HuH-7 (cell line): ENCODE measurements at regions not wholly inside any gene's neighbourhood (a gene's known extent, or its start where the extent isn't known, plus 50 kb on each side); places are given as distances from the start of the nearest gene placed in this dataset.

ENCODE experiments used
- DNase-seq: peaks from one replicate; pipeline ENCODE4 v3.0.0; 2011; ENCODE audit warnings: low spot score

DNA sequence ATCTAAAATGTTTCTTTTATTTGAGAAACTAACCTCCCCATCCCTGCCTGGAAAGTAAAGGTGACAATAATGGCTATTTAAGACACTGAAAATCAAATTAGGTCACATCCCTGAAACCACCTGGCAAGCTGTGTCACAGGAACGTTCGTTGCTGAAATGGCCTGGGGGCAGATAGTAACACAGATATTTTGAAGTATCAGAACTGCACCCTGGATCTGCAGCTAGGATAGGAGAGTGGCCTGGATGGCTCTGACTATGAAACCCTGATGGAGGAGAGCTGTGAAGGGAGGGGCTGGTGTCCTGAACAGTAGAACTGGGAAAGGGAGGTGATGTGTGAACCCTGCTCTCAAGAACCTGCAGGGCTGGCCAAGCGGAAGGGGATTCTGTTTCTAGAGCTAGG is 648.3 kb upstream of the CFAP20DC start:
- DNase-seq, result no peak

DNA sequence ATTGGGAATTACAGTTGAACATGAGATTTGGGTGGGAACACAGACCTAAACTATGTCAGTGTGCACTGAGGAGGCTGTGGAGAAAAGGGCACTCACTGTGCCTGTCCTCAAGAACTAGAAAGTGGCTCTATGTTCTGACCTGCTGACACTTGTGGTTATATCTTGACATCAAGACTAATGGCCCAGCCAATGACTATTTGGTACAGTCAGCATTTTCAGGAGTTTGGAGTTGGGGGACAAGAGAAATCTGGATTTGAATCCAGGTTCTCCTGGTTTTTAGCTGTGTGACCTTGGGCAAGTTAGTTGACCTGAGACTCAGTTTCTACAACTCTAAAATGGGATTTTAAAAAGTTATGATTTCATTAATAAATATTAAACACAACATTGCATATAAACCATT is 647.0 kb upstream of the CFAP20DC start:
- no peak for DNase-seq

DNA sequence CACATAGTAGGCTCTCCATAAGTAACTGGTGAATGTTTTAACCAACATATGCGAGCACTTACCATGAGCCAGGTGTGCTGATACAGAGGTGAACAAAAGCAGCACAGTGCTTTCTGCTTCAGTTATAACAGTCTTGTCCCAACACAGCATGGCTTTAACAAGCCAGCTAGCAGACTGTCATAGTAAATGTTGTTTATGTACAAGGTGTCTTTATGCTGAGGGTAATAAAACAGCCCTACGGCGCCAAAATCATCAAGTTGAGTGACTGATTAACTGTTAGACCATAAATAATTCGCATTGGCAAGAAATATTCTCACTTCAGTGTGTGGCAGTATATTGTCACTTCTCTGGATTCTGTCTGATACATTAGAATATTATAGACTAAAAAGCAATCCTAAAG is 646.0 kb upstream of the CFAP20DC start:
- DNase-seq, result no peak

DNA sequence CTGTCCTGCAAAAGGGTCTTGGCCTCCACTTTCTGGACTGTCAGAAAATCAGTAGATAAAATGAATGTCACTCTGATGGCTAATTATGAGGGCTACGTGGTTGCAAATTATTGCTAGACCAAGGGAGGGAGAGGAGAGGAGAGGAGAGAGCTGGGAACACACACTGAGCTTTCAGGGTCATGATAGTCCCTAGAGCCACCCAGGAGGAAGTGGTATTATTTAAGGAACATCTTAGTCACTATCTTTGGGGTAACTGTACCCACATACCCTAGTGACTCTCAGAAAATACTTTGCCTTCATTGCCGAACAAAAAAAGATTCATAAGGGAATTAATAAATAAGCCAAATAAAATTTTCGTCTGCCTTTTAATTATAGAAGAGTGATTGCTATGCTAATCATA is 642.3 kb upstream of the CFAP20DC start:
- no peak for DNase-seq

DNA sequence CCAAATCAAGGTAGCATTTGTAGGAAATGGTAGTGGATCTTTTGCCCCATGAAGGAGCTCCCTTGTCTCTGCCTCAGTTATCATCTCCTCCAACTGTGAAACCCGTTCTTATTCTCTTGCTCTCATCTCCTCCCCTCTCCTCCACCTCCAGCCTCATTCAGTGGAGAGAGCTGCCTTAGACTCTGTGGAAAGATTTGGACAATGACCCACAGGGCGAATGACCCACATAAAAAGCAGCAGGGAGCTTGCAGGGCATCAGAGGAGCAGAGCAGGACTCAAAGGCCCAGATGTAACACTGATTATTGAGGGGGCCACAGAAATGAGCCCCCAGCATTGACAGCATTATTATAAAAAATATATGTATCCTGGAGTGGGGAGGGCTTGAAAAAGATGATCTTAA is 641.1 kb upstream of the CFAP20DC start:
- DNase-seq, result no peak

DNA sequence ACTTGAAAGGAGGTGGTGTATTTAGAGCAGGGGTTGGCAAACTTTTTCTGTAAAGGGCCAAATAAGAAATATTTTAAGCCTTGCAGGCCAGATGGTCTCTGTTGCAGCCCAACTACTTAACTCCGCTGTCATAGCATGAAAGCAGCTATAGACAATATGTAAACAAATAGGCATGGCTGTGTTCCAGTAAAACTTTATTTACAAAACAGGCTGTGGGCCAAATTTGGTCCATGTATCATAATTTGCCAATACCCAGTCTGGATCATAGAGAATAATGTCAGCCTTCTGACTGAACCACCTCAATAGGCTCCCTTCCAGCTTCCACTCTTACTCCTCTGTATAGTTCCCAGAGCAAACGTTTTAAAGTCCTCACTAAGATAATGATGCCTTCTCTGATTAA is 638.8 kb upstream of the CFAP20DC start:
- DNase-seq, result no peak

DNA sequence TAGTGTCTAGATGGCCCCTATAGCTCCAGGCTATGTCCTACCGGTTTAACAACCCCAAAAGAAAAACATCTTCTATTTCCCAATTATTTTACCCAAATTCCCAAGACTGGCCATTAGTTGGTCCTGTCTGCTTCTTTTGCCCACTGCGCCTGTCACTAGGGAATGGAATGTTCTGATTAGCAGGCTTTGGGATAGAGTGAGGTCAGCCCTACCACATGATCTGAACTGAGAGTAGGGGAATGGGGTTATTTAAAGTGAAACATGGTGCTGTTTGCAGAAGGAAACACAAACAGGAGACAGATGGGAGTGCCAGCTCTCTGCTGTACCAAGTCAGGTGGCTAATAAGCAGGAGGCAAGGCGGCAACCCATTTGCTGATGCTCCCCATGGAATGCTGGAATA is 635.6 kb upstream of the CFAP20DC start:
- no peak for DNase-seq

DNA sequence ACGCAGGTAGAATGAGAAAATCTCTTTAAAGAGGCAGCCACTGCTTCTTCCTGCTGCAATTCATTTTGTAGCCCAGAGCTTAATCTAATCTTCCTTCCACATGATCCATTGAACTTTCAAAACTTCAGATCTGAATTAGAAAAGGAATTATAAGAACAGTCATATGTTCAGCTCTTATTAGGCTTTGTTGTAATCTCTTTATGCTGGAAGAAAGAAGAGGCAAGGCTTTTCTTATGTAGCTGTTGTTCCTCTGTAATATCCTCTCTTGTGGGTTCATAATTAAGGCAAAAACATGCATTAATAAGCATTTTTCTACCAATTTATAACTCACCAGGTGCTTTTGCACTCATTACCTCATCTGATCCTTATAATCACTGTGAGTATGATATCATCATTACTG is 634.9 kb upstream of the CFAP20DC start:
- no peak for DNase-seq

DNA sequence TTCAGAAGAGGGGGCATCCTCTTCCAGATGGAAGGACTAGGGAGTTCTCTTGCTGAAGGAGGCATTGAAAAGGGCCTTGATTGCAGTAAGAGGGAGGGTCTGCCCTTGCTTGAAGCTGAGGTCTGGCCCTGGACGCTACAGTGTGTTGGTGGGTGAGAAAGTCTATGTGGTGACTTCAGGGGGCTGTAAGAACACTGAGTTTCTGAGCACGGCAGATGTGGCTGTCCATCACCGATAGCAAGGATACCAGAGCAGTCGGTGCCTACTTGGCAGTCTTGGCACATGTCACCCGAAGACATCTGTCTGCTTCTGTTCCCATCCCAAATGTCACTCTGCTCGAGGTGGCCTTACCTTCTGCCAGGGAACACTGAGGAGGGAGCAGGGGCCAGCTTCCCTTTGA is 631.1 kb upstream of the CFAP20DC start:
- no peak for DNase-seq

DNA sequence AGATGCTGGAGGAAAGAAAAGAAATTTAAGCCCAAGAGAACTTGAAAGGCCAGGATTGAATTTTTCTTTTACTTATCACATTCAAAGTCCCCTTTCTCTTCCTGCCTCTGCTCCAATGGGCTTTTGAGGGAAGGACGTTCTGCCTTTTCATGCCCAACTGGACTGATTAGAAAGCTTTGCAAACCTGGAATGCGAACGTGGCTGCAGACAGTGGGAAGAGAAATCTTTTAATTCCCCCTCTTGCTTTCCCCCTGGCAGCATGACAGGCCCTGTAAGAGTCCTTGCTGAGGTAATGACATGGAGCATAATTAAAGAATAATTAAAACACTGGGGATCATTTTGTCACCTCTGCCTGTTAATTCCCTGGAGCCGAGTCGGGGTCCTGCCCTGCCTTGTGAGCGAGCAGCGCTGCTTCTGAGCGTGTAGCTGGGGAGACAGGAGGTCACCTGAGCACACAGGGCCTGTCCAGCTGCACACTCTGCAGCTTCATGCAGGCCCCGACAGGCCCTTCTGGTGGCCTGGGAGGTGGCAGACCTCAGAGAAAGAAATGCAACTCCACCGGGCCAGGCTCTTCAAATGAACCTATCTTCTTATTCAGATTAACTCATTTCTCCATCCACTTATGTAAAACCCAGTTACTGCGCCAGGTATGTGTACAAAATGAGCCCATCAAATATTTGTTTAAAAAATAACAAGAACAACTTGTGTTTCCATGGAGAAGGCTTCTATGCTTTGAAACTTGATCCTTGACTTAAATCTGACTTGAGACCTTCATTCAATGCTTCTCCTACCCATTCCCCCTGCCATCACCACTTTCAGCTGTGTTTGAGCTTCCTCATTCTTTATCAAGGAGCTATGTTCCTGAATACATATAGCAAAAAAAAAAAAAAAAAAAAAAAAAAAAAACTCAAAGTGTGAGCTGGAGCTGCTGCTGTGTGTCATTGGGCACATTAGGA is 628.2 kb upstream of the CFAP20DC start:
- no peak for DNase-seq

DNA sequence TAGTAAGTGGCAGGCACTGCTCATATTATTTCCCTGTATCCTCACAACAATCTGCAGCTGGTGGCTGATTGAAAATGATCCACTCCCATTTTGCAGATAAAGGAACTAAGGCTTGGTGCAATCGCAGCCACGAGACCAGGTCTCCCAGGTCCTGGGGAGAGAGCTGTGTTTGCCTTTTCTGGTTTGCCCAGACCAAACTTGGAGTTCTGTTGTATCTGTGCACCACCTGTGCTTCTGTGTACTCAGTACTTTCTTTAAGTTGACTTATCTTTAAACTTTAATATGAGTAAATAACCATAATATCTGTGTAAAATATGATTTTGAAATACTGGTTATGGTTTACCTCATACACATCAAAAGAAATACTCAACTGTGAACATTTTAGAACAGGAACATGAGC is 625.7 kb upstream of the CFAP20DC start:
- DNase-seq, result no peak

DNA sequence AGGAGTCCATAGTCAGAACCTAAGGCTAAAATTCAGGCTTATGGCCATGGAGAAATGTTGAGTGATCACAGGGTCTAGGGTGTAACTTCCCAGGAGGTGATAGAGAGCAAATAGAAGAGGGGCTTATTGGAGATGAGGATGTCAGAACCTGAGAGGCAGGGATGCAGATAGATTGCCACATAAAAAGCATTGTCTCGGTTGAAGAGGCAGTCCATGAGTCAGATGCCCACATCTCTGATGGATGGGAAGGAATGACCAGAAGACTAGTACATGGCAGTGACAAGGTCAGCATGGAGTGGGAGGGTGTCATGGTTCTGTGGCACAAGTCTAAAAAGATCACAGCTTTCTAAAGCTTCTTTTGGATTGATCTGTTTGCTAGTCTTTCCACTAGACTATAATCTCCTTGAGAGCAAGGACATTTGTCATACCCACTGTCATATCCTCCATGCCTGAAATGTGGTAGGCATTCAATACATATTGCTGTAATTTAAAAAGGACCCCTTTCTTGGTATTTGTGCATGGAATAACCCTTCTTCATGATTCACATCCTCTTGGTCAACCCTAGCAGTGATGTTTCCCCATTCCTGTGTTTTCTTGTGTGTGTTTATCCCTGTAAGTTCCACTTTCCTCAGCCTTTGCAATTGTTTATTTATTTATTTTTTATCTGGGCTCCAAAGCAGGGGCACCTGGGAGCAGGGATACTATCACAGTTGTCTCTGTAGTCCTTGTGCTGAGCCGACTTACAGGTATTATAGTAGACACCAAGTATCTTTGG is 613.4 kb upstream of the CFAP20DC start:
- DNase-seq, result no peak

DNA sequence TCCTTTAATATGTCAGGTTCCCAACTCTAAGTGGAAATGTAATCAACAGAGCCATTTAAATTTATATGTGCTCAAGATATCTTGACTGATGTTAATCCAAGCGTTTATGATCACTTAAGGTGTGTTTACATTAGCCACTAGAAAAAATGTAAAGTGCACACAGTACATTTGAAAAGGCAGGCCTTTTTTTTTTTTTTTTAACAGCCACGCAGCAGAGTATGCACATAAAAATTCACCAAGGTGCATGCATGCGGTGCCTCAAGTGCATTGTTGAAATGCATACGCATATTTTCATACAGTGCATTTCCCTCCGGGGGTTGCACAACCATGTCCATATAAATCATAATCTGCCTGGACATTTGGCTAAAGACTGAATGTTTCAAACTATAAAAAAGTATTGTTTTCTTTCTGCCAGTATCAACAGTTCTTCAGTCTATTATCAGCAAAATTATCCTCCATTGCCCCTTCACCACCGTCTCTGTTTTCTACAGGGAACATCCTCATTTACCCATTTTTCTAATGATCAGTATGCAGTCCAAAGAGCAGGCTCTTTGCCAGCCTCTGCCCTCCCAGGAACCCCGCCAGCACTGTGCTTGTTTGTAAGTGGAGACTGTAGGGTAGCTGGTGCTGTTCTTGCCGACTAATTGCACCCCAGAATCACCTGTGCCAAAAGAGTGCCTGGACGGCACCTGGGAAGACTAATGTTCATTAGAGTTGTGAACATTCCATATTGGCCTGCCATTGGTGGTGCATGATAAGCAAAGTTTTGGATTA is 611.2 kb upstream of the CFAP20DC start:
- DNase-seq, result no peak

DNA sequence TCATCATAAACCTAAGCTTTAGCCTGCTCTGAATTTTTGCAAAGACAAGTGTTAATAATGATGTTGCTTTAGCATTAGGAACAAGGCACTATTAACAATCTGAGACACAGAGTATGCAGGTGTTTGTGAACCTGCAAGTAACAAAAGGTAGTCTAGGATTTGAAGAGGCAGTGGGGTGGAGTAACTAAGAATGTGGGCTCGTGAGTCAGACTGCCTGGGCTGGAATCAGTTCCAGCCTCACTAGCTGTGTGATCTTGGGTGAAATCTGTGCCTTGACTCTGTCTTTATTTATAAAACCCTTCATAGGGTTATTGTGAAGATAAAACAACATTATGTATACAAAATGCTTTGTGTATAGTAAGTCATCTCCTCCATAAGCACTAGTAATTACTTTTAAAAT is 610.6 kb upstream of the CFAP20DC start:
- DNase-seq, result no peak

DNA sequence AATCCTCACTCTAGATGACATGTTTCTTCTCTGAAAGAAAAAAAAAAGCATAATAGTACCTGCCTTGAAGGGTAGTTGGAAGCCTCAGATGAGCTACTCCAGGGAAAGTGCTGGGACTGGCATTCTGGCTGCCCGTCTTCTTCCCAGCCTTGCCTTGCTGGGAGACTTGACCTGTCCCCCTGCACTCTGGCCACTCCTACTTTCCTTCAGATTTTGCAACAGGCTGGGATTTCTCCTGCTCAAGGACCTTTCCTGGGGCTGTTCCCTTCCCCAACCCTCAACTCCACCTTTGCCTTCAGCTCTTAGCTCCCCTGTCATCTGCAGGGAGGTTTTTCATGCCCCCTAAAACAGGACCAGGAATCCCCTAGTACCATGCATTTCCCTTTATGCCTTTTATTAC is 609.9 kb upstream of the CFAP20DC start:
- DNase-seq, result no peak

DNA sequence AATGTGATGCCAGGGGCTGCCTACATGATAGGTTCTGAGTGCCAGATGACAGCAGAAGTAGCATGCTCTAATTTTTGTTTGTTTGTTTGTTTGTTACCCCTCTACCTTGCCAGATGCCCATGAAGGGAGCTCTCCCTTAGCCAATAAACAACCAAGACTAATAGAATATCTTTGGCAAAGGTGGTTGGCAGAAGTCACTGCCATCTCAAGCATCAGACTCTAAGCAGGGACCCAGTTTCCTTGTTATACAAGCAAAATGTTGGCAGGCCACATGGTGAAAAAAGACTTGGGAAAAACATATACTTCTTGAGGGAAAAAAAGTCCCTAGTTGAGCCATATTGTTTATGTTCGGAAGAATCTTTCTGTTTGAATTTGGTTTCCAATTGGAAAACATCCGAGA is 609.0 kb upstream of the CFAP20DC start:
- no peak for DNase-seq

DNA sequence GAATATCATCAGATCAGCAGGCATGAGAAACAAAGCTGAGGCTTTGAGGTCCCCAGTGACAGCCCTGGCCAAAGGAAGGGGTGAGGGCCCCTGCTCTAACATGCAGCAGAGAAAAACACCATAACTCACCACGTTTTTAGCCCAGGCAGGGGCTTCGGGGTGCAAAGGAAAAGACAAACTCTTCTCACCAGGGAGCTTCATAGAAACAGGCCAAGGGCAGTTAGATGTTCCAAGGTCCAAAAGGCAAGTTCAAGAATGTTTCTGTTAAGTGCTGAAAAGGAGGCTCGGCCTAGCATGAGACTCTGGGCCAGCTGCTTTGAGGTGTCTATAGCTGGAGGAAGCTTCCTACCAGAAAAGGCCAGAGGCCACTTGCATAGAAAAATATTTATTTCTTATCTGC is 608.4 kb upstream of the CFAP20DC start:
- DNase-seq, result no peak

DNA sequence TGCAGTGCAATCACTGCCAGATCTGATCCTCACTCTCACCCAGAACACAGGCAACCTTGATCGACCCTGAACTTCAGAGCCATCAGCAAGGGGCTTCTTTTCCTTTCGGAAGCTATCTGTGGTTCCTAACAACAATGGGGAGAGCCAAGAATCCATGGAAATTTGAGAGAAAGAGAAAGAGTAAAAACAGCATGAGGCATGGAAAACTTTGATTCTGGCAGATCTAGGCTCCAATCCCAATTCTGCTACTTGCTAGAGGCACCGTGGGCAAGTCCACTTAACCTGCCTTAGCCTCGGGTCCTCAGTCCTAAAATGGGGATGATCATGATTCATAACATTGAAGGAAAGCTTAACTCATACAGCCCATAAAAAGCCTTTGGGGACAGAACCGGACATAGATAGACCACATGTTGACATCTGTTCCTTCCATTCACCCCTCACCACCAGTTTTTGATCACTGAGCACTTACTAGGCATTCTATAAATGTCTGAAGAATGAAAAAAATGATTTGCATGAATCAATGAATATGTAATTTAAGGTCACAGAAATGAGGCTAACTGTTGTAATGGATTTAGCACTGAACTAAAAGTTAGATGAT is 605.7 kb upstream of the CFAP20DC start:
- DNase-seq, result no peak

DNA sequence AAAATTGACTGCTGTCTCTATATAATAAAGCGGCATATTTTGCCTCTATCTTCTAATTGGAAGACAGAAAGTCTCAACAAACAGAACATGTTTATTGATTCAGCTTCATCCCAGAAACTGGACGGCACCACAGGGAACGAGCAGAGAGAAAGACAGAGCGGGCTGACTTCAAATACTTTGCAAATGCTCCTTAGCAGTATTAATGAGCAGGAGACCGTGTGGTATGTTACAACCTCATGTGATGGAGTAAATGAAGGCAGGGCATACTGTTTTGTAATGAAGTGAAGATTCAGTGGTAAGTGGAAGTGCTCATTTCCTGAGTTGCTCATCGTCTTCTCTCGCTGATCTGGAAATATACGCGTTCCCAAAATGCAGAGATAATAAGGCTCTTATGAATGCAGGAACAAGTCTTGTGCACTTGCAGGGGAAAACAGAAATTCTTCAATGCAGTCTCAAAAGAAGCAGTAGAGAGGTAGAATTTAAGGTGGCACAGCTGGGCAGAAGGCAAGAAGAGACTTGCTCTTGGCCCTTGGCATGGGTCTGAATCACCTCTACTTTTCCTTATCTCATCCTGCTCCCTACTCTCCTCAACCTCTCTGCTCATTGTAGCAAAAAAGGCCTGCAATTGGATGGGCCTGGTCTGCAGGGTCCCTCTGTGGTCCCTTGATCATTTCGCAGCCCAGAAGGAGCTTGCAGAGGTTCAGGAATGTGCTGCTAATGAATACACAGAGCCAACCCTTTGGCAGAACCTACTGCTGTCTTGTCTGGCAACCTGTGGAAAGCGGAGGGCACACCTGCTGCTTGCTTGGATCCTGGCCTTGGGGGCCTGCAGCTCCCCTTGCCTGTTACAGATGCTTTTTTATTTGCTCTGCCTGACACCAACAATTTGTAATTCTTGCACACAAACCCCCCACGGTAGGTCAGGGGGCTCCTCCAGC is 604.9 kb upstream of the CFAP20DC start:
- DNase-seq, result no peak

DNA sequence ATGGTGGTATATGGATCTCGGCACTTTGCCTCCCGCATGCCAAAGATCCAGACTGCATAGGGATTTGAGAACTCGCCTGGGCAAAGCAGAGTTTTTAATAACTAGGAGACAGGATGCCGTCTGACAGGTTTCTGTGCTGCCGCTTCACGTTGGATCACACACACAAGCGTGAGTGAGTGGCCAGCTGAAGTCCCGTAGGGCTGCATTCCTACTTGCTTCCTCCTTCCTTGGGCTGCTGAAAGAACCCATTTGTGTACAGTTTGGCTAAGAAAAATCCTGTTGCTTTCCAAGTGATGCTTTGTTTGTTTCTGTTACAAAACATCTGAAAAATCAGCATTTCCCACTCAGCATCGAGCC is 604.3 kb upstream of the CFAP20DC start:
- DNase-seq, result no peak
